HUDEP-2 (cell line): ENCODE measurements at regions not wholly inside any gene's neighbourhood (a gene's known extent, or its start where the extent isn't known, plus 50 kb on each side); places are given as distances from the start of the nearest gene placed in this dataset.
"Not testable (repeated sequence)": the region's sequence is repeated elsewhere in the genome, so short reads cannot be mapped to it uniquely, and the experiment has no call there.

Experiments
- DNase-seq, 76 experiments: peaks; one replicate each; lab custom pipeline; 2025; ENCODE audit not compliant: unreplicated experiment in 76 of 76; lab: John Stamatoyannopoulos, UW

- no peak for DNase-seq
Observed at GRCh38 chr5:57671371-57671770, 188.8 kb upstream of the ACTBL2 start.

GRCh38 chr5:57666582-57666981, 184.0 kb upstream of the ACTBL2 start:
- DNase-seq: no peak

- no peak for DNase-seq
Observed at GRCh38 chr5:57665146-57665936, 182.7 kb upstream of the ACTBL2 start.

- no peak for DNase-seq
Observed at GRCh38 chr5:57664700-57665099, 182.1 kb upstream of the ACTBL2 start.

GRCh38 chr5:57663466-57663865, 180.9 kb upstream of the ACTBL2 start:
- no peak for DNase-seq

GRCh38 chr5:57662991-57663390, 180.4 kb upstream of the ACTBL2 start:
- no peak for DNase-seq

GRCh38 chr5:57659886-57660285, 177.3 kb upstream of the ACTBL2 start:
- no peak for DNase-seq

GRCh38 chr5:57658018-57658417, 175.4 kb upstream of the ACTBL2 start:
- DNase-seq: no peak

GRCh38 chr5:57655228-57655627, 172.6 kb upstream of the ACTBL2 start:
- no peak for DNase-seq

- DNase-seq: no peak
Observed at GRCh38 chr5:57653636-57654290, 171.2 kb upstream of the ACTBL2 start.

GRCh38 chr5:57651127-57651526, 168.5 kb upstream of the ACTBL2 start:
- no peak for DNase-seq

GRCh38 chr5:57650360-57651069, 167.9 kb upstream of the ACTBL2 start:
- DNase-seq: peak in 41 of 76 experiments; percentile 0 to 62 (median 17)

- no peak for DNase-seq
Observed at GRCh38 chr5:57642698-57643097, 160.1 kb upstream of the ACTBL2 start.

- DNase-seq: no peak
Observed at GRCh38 chr5:57642066-57642465, 159.5 kb upstream of the ACTBL2 start.

GRCh38 chr5:57635146-57635777, 152.7 kb upstream of the ACTBL2 start:
- DNase-seq: no peak

GRCh38 chr5:57632937-57633336, 150.3 kb upstream of the ACTBL2 start:
- no peak for DNase-seq

GRCh38 chr5:57631139-57631538, 148.5 kb upstream of the ACTBL2 start:
- DNase-seq: not testable (repeated sequence)

- DNase-seq: no peak
Observed at GRCh38 chr5:57627661-57628060, 145.1 kb upstream of the ACTBL2 start.

GRCh38 chr5:57626703-57627102, 144.1 kb upstream of the ACTBL2 start:
- DNase-seq: no peak

- no peak for DNase-seq
Observed at GRCh38 chr5:57621624-57622023, 139.0 kb upstream of the ACTBL2 start.

GRCh38 chr5:57618767-57619381, 136.3 kb upstream of the ACTBL2 start:
- DNase-seq: no peak
